ENCODE measurements at regions not wholly inside any gene's neighbourhood (a gene's known extent, or its start where the extent isn't known, plus 50 kb on each side); places are given as distances from the start of the nearest gene placed in this dataset.

GRCh38 chr13:79831556-79831955, 350.6 kb downstream of the NDFIP2 start:
- no peak for TF ChIP-seq CTCF (IDR thresholded peaks at IDR 0.05; ENCODE audit: low read depth, low read length)
- H3K4me3 ChIP-seq (ENCODE audit: low read depth, low read length) = no peak overlapping the region

GRCh38 chr13:79830945-79831344, 350.0 kb downstream of the NDFIP2 start:
- no peak for TF ChIP-seq CTCF (IDR thresholded peaks at IDR 0.05; ENCODE audit: low read depth, low read length)
- H3K4me3 ChIP-seq (ENCODE audit: low read depth, low read length) = no peak overlapping the region

GRCh38 chr13:79830426-79830825, 349.5 kb downstream of the NDFIP2 start:
- no peak for TF ChIP-seq CTCF (IDR thresholded peaks at IDR 0.05; ENCODE audit: low read depth, low read length)
- H3K4me3 ChIP-seq (ENCODE audit: low read depth, low read length) = no peak overlapping the region

GRCh38 chr13:79829880-79830279, 348.9 kb downstream of the NDFIP2 start:
- TF ChIP-seq CTCF (IDR thresholded peaks at IDR 0.05; ENCODE audit: low read depth, low read length) = no peak
- no peak overlapping the region for H3K4me3 ChIP-seq (ENCODE audit: low read depth, low read length)

DNA sequence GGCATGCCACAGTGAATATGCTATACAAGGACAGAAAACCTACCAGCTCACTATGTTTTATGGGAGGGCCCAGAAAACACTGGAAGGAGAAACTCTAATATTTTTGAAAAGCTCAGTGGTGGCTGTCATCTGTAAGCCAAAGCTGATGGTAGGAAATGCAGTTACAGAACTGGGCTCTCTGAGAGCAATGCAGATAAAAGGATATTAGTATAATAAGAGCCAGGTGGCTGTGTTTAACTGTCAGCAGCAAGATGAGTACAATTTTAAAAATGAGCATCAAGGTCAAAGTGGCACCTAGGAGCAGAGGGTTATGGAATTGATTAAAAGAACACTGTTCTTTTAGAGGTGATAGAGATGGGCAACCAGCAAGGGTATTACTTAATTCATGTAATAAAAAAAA, 345.0 kb downstream of the NDFIP2 start:
- H3K4me3 ChIP-seq (ENCODE audit: low read depth, low read length) = no peak overlapping the region
- no peak for TF ChIP-seq CTCF (IDR thresholded peaks at IDR 0.05; ENCODE audit: low read depth, low read length)

- H3K4me3 ChIP-seq (ENCODE audit: low read depth, low read length) = no peak overlapping the region
- no peak for TF ChIP-seq CTCF (IDR thresholded peaks at IDR 0.05; ENCODE audit: low read depth, low read length)
Measured at GRCh38 chr13:79815041-79815440, 334.1 kb downstream of the NDFIP2 start.

DNA sequence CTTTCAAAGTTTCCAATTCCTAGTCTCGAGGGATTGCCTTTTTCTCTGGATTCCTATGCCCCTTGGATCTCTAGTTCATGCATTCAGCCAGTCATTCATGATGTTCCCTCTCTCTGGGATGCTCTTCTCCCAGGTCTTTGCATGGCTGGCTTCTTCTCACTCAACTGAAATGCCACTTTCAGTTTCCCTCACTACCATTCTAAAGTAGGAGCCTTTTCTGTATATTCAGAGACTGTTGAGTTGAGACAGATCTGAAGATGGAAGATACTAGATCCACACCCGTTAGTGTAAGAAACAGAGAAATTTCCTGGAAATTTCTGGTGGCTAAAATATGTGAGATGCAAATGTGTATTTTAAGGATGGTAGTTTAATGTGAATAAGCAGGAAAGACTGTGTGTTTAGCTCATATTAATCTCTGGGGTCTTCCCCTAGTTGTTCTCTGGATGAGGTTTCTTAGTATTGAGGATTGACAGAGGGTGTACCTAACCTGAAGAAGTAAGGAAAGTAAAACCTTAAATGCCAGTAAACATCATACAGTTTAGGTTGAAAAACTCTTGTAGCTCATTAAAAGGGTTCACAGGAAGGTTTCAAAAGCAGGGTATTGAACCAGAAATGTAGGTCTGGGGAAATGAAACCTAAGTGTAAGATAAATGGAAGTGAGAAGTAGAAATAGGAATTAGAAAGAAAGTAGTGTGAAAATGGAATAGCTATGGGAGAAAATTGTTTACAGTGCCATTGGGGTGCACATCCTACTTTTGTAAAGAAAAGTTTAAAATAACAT, 331.3 kb downstream of the NDFIP2 start:
- no peak overlapping the region for H3K4me3 ChIP-seq (ENCODE audit: low read depth, low read length)
- no peak for TF ChIP-seq CTCF (IDR thresholded peaks at IDR 0.05; ENCODE audit: low read depth, low read length)

Measured in WI38 (cell line).